ENCODE measurements at regions not wholly inside any gene's neighbourhood (a gene's known extent, or its start where the extent isn't known, plus 50 kb on each side); places are given as distances from the start of the nearest gene placed in this dataset.

GRCh38 chr1:239819756-239820250, 271.9 kb upstream of the FMN2 start:
- TF ChIP-seq CTCF (IDR thresholded peaks at IDR 0.05) (no peak), POLR2A (IDR thresholded peaks at IDR 0.05) (no peak)
